NT2/D1 (cell line): ENCODE measurements at regions not wholly inside any gene's neighbourhood (a gene's known extent, or its start where the extent isn't known, plus 50 kb on each side); places are given as distances from the start of the nearest gene placed in this dataset.

Experiments used
- DNase-seq: peaks from one replicate; pipeline ENCODE4 v3.0.0-alpha.2; 2011; ENCODE audit warnings: low read depth, low spot score
- H3K27me3 ChIP-seq: 2 replicates; pipeline ENCODE4 v1.6.0; 2011; ENCODE audit warnings: mild to moderate bottlenecking; ENCODE audit not compliant: insufficient read length, insufficient read depth
- H3K36me3 ChIP-seq: 2 replicates; pipeline ENCODE4 v1.6.1; 2011; ENCODE audit warnings: mild to moderate bottlenecking, low read length, mixed read lengths; ENCODE audit not compliant: insufficient read depth, insufficient read length
- H3K4me1 ChIP-seq: 2 replicates; pipeline ENCODE4 v1.5.1; 2011; ENCODE audit not compliant: insufficient read depth, insufficient read length
- H3K4me3 ChIP-seq: 2 replicates; pipeline ENCODE4 v1.5.1; 2011; ENCODE audit warnings: low read depth; ENCODE audit not compliant: insufficient read length
- H3K9ac ChIP-seq: 2 replicates; pipeline ENCODE4 v1.6.0; 2011; ENCODE audit warnings: low read depth; ENCODE audit not compliant: insufficient read length
- H3K9me3 ChIP-seq: 2 replicates; pipeline ENCODE4 v1.5.1; 2011; ENCODE audit warnings: mild to moderate bottlenecking, low read length; ENCODE audit not compliant: insufficient read depth
- SUZ12 ChIP-seq: IDR thresholded peaks from 2 replicates; pipeline ENCODE4 v1.6.1; 2011; ENCODE audit not compliant: insufficient read length, insufficient read depth; ENCODE audit errors: extremely low read depth
- YY1 ChIP-seq: IDR thresholded peaks from 2 replicates; pipeline ENCODE4 v1.6.1; 2011; ENCODE audit not compliant: insufficient read length, insufficient read depth
- ZNF274 ChIP-seq: IDR thresholded peaks from 2 replicates; pipeline ENCODE4 v1.6.1; 2011; ENCODE audit warnings: mild to moderate bottlenecking, low read depth, low read length

DNA sequence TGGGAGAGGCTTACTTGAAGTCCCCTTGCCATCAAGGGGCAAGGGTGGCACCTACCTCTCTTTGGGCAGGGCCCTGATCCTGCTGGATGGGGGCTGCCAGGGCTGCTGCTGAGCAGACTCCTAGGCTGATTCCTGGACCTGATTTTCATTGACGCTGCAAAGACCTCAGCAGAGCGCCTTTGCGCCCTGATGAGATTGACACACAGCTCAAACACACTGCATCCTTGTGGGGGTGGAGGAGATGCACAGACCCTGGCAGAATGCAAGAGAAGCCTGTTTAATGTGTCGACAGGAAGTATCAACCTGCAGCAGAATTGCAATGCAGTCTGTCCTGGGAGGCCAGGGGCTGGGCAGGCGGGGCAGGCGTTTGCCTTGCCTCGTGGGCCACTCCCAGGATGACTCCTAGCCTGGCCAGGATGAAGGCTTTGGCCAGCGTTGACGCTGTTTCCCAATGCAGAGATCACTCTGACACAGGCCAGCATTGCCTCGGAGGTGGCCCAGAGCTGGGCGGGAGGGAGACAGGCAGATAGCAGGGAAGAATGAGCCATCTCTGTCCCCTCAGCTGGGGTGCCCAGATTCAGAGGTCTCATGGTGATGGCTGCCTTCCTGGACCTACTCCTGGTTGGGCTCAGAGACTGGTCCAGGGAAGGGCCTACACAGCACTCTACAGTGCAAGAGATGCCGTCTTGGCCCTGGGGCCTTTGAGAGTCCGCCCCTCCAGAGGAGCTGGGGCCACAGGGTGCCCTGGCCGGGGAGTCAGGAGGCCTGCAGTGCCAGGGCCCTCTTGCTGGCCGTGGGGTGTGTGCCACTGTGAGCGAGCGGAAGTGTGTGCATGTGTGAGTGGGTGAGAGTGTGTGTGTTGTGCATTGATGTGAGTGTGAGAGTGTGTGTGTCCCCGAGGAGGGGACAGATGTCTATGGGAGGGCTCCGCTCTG is 108.3 kb downstream of the KIF26A start:
- H3K27me3 ChIP-seq = no peaks in the 10 kb centered on the region
- peaks cover 17% of the 10 kb centered on the region; the same call in 1 of the 2 replicates for H3K9me3 ChIP-seq
- no peak for DNase-seq
- H3K4me3 ChIP-seq = no peak overlapping the region
- H3K36me3 ChIP-seq = no peaks in the 10 kb centered on the region
- no peak overlapping the region for H3K9ac ChIP-seq
- TF ChIP-seq SUZ12 = no peak
- no peak for TF ChIP-seq ZNF274
- TF ChIP-seq YY1 = no peak
- H3K4me1 ChIP-seq = peaks cover 5% of the 10 kb centered on the region

DNA sequence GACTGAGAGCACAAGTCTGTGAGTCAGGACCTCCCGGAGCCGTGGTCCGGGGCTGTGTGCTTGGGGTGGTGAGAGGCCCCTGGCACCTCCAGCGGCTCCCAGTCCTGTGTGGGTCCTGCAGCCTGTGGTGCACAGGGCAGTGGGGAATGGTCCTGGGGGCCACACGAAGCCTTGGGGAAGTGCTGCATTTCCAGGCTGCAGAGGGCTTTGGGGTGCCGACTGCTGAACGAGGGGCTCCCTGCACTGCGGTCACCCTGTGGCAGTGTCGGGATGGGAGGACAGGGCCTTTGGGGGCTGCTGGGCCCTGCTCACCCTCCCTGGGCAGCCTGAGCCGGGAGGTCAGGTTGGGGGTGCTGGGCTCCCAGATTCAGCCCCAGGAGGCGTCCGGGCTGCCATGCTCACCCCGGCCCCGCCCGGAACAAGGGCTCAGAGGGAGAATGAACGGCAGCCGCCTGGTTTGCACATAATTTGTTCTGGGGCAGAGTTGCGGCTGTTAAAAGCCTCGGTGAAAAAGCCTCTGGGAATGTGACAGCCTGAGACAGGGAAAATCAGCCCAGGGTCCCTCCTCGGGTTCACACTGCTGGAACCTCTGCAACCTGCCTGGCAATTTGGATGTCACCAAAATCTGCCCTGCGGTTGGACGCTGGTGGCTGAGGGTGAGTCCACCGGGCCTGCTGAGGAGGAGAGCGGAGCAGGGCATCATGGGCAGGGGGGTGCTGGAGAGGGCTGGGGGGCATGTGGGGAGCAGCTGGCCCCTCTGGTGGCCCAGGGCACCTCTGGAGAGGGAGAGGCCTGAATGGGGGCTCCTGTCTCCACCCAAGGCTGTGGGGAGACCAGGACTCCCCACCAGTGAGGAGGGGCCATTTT is 109.2 kb downstream of the KIF26A start:
- peaks cover 17% of the 10 kb centered on the region; the same call in 1 of the 2 replicates for H3K9me3 ChIP-seq
- no peaks in the 10 kb centered on the region for H3K27me3 ChIP-seq
- peaks cover 5% of the 10 kb centered on the region for H3K4me1 ChIP-seq
- H3K9ac ChIP-seq = no peak overlapping the region
- TF ChIP-seq YY1 (no peak), SUZ12 (no peak), ZNF274 (no peak)
- H3K4me3 ChIP-seq = no peak overlapping the region
- no peaks in the 10 kb centered on the region for H3K36me3 ChIP-seq
- no peak for DNase-seq

DNA sequence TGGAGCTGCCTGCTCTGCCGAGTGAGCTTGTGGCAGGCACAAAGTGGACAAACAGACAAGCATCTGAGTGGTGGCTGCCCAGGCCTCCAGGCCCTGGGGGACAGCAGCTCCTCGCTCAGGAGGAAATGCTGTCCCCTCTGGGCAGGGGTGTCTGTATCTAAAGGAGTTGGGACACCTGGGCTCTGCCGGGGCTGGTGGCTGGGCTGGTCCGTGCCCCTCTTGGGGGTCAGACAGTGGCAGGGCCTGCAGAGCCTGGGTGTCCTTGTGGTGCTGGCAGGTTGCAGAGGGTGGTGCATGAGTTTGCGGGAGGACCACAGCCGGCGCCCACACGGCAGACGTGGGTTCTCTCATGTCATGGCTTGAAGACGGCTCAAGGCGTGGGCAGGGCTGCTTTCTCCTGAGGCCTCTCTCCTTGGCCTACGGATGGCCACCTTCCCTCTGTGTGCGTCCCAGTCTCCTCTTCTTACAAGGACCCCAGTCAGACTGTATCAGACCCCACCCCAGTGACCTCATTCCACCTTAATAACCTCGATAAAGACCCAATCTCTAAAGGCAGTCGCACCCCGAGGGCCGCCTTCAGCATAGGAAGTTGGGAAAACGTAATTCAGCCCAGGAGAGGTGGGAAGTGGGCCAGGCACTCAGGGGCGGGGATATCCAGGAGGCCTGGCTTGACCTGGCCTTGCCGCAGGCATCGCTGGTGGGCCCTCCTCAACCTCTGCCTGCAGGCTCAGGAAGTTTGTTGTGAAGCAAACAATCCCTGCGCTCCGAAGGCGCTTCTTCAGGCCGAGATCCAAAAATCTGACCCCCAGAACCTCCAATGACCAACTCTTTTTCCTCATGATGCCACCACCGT is 110.0 kb downstream of the KIF26A start:
- DNase-seq = no peak
- TF ChIP-seq YY1 = no peak
- no peak for TF ChIP-seq ZNF274
- TF ChIP-seq SUZ12 = no peak
- Histone ChIP-seq H3K9ac (no peak overlapping the region), H3K4me1 (peaks cover 5% of the 10 kb centered on the region), H3K36me3 (no peaks in the 10 kb centered on the region), H3K9me3 (peaks cover 10% of the 10 kb centered on the region; the same call in 1 of the 2 replicates), H3K4me3 (no peak overlapping the region), H3K27me3 (no peaks in the 10 kb centered on the region)

DNA sequence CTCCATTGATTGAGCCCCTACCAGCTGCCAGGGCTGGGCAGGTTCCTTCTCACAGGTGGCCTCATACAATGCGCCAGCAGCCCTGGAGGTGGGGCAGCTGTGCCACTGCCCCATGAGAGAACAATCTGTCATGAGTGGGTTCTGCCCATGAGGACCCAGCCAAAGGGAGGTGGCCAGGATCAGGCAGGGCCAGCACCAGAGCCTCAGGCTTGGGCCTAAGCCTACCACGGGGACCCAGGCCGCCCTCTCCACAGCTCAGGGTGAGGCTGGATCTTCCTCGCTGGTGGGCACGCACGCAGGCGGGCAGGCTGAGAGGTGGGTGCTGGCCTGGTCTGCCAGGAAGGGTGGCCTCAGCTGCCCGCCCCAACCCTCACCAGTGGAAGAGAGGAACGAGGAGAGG is 110.7 kb downstream of the KIF26A start:
- H3K9me3 ChIP-seq = peaks cover 10% of the 10 kb centered on the region; the same call in 1 of the 2 replicates
- no peaks in the 10 kb centered on the region for H3K36me3 ChIP-seq
- H3K4me3 ChIP-seq = no peak overlapping the region
- no peak for TF ChIP-seq YY1
- no peak for TF ChIP-seq ZNF274
- TF ChIP-seq SUZ12 = no peak
- no peak overlapping the region for H3K9ac ChIP-seq
- no peaks in the 10 kb centered on the region for H3K27me3 ChIP-seq
- peaks cover 5% of the 10 kb centered on the region for H3K4me1 ChIP-seq
- no peak for DNase-seq

DNA sequence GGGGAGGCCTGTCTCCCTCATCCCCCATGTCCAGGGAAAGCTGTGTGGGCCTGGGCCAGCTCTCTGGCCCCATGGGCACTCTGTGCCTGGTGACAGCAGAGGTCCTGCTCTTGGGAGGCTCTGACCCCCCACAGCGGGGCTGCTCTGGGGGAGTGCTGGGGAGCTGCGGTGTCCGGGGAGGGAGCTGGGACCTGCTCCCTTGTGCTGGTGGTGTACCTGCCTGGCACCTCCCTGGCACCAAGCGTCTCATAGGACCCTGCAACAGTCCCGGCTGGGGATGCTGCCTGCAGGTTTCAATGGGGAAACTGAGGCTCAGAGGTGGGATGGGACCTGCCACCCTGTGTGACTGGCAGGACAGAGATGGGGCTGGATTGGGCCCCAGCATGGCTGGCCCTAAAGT is 111.3 kb downstream of the KIF26A start:
- no peak for DNase-seq

DNA sequence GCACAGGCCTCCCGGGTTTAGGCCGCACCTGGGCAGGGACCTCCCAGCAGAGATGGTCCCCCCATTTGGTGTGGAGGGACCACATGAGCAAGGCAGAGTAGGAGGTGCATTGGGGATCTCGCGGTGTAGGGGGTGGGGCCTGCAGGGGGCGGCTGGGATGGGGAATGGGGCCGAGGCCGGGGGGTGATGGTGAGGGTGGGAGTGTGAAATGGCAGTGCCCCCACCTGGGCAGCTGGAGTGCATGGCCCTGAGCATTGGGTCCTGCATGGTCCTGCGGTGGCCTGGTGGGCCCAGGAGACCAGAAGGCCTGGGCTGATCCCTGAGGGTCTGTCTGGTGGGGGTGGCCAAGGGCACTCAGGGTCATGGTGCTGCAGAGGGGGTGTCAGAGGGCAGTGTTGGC is 111.8 kb downstream of the KIF26A start:
- Histone ChIP-seq H3K4me3 (no peak overlapping the region), H3K36me3 (no peaks in the 10 kb centered on the region), H3K27me3 (no peaks in the 10 kb centered on the region), H3K4me1 (peaks cover 3% of the 10 kb centered on the region), H3K9me3 (peaks cover 7% of the 10 kb centered on the region; the same call in 1 of the 2 replicates), H3K9ac (no peak overlapping the region)
- no peak for TF ChIP-seq YY1
- no peak for TF ChIP-seq ZNF274
- DNase-seq = no peak

More for the DNA sequence above, 111.3 kb downstream of the KIF26A start:
- no peaks in the 10 kb centered on the region for H3K36me3 ChIP-seq
- TF ChIP-seq ZNF274 (no peak), SUZ12 (no peak), YY1 (no peak)
- no peak overlapping the region for H3K4me3 ChIP-seq
- peaks cover 10% of the 10 kb centered on the region; the same call in 1 of the 2 replicates for H3K9me3 ChIP-seq
- H3K27me3 ChIP-seq = no peaks in the 10 kb centered on the region
- peaks cover 3% of the 10 kb centered on the region for H3K4me1 ChIP-seq
- H3K9ac ChIP-seq = no peak overlapping the region
